A204.1 (cell line): ENCODE measurements at regions not wholly inside any gene's neighbourhood (a gene's known extent, or its start where the extent isn't known, plus 50 kb on each side); places are given as distances from the start of the nearest gene placed in this dataset.
"Not testable (repeated sequence)": the region's sequence is repeated elsewhere in the genome, so short reads cannot be mapped to it uniquely, and the experiment has no call there.

Experiments used
- FAIRE-seq: peaks from 2 replicates; lab custom pipeline; 2012; peaks lifted over from hg19 to GRCh38; lab: Jason Lieb, UNC

DNA sequence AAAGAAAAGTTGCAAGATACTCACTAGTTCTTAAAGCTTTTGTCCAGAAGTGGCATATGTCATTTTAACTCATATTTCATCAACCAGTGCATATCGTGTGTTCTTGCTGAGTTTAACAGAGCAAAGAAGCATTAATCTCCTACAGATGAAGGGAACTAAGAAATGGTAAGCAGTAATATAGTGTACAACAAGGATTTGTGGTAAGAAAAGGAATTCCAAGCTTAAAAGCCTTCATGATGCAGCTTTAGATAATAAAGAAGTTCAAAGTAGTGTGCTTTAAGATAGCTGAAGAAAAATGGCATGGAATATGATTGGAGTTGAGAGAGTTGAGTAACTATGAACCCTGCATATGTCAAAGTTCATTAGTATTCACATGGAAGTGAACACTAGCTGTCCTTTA, 649.8 kb upstream of the FSHR start:
- FAIRE-seq = no peak

DNA sequence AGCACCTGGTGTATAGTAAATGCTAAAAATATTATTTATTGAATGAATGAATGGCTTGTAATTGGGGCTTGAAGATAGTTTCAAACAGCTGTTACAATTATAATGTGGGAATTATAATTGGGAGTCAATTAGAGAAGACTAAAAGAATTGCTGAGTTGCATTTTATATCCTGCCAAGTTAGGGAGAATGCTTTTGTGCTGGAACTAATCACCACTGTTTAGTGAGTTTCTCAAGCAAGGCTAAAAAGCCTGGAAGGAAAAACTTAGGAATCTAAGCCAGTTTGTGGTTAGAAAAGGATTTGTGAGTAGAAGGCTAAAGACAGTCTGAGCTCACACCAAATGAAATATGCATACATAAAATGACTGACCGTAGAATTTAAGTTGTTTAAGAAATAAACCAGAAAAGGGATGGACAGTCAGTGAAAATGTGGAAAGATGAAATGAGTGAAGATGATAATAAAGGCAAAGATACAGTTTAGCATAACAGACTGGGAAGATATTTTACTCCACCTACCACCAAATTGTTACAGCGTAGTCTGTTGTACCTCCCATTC, 647.7 kb upstream of the FSHR start:
- FAIRE-seq = no peak

DNA sequence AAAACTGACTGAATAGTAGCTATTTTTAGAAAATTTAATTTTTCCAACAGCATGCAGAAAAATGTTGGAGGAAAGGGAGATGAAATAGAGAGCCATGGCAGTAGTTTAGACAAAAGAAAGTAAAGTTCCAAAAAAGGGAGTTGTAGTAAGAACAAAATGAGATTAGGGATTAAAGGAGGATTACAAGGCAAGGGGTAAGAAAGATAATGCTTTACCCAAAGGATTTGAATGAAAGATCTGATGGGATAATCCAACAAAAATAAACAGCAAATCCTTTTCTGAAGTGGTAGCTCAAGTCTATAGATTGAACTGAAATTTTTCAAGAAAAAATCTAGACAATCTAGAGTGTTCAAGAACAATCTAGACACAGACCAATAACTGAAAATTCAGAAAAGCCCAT, 644.3 kb upstream of the FSHR start:
- no peak for FAIRE-seq

DNA sequence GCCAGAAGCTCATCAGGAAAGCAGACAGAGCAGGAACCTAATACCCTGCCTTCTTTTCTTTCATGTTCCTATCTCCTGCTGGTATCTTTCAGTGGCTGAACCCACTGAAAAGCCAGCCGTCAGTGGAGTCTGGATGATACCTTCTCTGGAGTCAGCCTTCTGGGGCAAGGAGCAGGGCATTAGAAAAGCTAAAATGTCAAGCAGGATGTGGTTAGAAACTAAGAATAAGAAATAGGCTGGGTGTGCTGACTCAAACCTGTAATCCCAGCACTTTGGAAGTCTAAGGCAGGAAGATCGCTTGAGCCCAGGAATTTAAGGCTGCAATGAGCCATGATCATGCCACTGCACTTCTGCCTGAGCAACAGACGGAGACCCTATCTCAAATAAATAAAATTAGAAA, 642.0 kb upstream of the FSHR start:
- FAIRE-seq = no peak

DNA sequence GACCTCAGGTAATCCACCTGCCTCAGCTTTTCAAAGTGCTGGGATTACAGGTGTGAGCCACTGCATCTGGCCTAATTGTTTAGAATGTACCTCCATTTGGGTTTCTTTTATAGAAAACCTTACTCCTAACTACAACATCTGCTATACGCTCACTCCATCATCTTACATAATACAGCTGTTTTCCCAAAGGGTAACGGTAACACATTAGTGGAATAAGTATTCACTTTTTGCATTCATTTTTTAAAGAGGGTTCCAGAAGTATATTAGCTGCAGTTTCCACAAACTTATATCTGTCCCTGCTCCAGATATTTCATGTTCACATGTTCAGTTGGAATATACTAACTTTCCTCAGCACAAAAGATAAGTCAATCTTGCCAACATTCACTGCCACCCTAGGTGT, 640.1 kb upstream of the FSHR start:
- FAIRE-seq = no peak

DNA sequence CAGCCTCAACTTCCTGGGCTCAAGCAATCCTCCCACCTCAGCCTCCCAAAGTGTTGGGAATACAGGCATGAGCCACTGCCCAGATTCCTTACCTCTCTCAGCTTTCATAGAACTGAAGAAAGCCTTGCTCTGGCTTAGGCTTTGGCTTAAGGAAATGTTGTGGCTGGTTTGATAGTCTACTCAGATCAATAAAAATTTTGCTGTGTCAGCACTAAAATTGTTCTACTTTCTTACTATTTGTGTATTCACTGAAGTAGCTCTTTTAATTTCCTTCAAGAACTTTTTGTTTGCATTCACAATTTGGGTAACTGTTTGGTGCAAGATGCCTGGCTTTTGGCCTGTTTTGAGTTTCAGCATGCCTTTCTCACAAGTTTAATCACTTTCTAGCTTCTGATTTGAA, 634.0 kb upstream of the FSHR start:
- FAIRE-seq = no peak

DNA sequence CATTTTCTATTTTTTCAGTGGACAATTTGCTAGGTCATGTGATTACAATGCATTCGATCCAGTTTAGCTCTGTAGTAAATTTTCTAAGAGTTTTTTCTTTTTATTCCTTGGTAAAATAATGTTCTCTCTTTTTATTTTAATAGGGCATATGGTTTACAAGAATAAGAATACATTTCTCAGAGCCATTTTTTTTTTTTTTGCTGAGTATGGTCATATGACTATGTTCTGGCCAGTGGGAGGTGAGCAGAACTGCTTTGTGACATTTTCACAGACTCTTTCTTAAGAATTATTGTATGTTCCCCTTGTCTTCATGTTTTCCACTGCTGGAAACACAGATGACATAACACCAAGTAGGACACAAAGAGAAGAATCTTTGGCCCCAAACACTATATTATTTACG, 626.6 kb upstream of the FSHR start:
- FAIRE-seq = no peak

DNA sequence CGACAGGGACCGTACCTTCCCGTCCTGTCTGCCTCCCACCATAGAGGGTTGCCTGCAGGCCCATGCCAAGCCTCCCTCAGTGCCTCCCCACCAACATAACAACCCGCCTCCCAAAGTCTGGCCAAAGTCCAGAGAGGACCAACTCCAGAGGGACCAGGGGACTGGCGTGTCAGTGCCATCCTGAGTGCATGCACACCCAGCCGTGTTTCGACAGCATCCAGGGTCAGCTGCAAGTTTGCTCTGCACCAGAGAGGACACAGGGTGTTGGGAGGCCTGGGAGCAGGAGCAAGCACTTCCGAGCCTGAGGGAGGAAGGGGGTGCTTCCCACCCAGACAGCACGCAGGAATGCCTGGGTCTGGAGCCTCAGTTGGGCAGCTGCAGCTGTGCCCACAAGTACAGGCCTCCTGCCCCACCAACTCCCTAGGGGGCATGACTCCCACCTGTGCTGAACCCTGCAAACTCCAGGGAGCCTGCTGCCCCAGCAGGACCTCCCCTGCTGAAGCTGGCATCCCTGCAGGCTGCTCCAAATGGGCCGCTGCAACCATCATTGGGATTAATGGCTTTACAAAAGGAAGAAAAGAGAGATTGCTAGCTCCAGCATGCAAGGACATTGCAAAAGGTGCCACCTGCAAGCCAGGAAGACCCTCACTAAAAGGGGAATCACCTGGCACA, 618.1 kb upstream of the FSHR start:
- FAIRE-seq = no peak

DNA sequence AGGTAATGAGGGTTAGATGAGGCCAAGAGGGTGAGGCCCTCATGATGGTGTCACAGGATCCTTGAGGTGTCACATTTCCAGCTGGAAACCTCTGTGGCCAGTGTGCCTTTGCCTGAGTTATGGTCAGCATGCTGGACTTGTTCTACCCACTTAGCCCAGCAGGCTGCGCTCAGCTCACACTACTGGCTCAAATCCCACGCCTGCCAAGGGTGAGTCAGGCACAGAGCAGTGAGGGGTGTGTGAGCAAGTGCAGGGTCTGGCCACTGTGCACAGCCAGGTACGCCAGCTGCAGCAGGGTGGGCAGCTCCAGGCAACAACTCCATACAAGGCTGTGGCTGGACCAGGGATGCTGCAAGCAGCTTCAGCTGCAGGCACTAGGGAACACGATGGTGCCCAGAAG, 616.6 kb upstream of the FSHR start:
- no peak for FAIRE-seq

DNA sequence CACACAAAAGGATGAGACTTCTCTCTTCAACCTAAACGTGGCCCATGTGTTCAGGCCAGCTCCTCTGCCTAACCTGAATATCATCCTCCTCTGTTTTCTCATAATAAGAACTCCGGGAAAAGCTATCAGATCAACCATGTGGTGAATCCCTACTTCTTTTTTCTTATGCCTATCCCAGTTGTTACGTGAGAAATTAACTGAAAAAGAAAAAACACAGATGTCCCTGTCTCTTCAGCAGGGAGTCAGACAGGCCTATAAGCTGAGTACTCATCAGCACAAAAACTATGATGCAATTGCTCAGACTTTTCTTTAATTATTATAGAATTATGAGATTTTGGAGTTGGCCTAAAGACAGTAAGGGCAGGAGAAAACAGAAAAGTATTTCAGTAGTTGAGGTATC, 613.0 kb upstream of the FSHR start:
- FAIRE-seq = no peak

DNA sequence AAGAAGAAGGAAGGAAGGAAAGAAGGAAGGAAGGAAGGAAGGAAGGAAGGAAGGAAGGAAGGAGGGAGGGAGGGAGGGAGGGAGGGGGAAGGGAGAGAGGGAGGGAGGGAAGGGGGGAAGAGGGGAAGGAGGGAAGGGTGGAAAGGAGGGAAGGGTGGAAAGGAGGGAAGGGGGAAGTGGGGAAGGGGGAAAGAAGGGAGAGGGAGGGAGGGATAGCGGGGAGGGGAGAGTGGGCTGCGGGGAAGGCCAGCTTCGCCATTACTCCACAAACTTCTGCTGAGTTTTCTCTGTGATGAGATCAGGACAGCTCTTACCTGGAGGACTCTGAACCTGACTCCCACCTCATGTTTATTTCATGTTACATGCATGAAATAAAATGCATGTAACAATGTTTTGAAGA, 601.5 kb upstream of the FSHR start:
- FAIRE-seq = no peak

DNA sequence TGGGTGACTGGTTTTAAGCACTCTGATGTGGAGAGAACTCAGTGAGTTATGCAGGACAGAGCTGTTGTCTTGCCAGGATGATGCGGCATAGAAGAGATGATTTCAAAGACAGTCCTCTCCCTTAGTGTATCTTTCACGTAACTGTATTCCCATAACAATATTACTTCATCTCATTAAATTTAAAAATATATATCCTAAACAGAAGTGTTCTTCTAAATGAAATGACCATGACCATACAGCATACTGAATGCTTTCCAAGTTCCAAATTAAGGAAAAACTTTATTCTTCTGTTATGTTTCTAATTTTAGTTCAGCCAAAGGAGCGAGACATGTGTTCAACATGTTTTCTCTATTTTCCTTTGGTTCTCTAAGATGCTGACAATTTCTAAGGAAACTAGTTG, 600.1 kb upstream of the FSHR start:
- no peak for FAIRE-seq

DNA sequence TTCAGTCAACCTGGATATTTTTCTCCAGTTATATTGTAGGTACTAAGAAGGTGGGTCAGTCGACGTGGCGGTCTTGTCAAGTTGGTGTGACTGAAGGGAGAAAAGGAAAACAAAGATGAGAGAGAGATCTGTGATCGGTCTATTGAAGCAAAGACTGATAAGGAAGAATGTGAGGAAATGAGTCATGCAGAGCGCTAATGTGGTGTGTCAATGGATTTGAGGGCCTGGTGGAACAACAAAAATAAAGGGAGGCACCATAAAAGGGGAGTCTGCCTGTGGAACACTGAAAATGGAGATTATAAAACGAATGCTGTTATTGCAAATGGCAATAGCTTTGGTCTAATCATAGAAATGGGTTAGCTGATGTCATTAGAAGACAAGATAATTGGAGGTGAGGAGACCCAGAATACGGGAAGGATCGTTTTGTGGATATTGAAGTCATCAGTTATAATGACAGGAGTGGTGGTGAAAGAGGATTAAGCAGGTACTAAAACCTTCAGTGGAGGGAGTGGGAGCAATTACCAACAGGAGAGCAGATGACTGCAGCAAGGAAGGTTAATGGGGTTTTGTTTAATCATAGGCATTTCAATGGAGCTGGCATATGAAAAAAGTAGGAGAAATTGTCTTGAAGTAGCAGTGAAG, 599.1 kb upstream of the FSHR start:
- no peak for FAIRE-seq

DNA sequence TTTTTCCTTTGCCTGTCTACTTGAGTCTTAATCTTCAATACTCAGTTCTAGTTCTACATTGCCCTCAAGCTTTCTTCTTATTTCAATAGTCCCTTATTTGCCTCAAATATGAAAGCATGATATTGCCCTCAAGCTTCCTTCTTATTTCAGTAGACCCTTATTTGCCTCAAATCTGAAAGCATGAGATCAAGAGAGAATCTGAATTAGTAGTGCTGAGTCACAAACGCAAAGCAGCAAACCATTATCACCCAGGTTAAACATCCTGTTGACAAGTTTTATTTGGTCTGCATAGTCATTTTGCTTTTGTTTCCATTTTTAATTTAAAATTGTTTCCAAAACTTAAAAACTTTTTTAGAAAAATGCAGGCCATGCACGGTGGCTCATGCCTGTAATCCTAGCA, 583.3 kb upstream of the FSHR start:
- no peak for FAIRE-seq

DNA sequence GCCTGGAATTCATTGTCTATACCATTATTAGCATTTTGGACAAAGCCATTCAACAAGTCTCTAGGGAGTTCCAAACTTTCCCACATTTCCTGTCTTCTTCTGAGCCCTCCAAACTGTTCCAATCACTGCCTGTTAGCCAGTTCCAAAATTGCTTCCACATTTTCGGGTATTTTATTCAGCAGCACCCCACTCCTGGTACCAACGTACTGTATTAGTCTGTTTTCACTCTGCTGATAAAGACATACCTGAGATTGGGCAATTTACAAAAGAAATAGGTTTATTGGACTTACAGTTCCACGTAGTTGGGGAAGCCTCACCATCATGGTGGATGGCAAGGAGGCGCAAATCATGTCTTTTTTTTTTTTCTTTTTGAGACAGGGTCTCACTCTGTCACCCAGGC, 578.6 kb upstream of the FSHR start:
- FAIRE-seq = not testable (repeated sequence)

DNA sequence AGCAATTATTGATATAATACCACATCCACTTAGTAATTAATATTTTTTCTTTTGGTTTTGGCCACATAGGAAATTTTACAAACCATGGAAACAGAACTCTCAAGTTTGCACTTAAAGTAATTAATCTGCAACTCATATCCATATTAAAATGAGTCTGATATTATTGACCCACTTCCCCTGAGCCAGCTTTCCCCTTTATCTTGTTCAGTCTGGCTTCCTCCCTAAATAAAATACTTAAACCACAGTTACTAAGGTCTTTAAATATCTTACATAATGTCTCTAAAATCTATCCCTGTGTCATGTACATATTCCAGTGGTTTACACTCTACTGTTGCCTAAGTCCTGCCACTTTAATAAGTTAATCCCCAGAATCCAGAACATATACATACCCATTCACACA, 564.9 kb upstream of the FSHR start:
- FAIRE-seq = no peak

DNA sequence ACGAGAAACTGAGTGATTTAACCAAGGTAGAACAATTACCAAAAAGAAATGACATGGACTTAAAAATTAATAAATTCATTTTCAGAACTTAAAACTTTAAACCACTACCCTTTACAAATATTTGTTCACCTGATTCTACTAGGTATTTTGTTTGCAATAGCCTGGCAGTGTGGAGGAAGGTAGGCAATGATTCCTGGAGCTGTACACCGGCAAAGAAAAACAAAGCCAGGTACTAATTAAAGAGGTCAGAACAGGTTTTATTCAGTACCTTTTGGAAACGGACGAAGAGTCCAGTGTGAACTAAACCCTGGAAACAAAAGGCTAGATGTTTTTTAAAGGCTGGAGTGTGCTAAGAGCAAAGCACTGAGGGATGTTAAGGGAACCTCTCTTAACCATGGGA, 561.3 kb upstream of the FSHR start:
- no peak for FAIRE-seq

DNA sequence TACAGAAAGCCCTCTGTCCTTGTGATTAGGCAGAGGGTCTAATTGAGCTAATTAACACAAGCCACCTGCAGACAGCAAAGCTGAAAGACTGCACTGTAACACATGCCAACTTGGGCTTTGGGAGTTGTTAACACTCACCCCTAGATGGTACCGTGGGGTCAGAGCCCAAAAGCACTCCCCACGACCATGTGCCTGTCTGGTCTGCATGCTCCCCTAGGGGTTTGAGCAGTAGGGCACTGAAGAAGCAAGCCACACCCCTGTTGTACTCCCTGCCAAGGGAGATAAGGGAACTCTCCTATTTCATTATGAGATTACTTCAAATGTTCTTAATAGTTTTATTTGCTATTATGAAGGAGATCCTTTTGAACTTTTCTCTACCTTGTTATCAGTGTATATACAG, 560.1 kb upstream of the FSHR start:
- FAIRE-seq = no peak

DNA sequence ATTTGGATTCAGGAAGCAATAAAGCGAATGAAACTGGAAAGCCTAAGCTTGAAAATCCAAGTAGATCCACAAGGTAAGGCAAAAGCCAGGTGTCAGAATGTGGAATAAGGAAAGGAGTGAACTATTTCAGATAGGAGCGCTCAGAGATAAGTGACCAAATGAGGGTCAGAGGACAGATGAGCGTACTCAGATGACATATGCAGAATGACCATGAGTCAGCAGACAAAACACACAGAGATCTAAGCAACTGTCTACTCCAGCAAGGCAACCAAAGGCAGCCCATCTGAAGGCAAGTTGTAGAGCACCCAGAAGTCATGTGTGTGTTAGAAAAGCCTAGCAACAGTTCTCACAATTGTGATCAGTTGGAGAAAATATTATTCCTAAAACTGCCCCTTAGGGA, 548.4 kb upstream of the FSHR start:
- FAIRE-seq = no peak

DNA sequence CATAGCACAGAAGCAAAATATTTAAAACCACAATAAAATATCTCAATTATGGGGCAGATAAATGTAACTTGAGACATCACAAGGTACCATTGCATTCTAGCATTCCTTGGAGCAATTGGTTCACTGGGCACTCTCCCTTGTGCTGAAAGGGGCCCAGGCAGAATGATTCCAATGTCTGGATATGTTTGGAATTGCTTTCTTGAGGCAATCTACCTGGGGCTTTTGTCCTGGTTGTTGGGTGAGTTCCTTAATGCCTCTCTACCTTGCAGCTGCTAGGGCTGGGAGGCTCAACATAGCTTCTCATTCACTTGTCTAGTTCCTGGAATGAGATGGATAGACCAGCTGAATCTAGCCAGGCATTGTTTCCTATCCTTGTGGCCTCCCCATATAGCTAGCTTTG, 539.6 kb upstream of the FSHR start:
- FAIRE-seq = no peak

DNA sequence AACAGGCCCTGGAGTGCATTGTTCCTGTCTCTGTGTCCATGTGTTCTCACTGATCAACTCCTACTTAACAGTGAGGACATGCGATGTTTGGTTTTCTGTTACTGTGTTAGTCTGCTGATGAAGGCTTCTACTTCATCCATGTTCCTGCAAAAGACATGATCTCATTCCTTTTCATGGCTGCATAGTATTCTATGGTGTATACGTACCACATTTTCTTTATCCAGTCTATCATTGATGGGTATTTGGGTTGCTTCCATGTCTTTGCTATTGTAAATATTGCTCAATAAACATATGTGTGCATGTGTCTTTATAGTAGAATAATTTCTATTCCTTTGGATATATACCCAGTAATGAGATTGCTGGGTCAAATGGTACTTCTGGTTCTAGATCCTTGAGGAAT, 537.7 kb upstream of the FSHR start:
- not testable (repeated sequence) for FAIRE-seq

DNA sequence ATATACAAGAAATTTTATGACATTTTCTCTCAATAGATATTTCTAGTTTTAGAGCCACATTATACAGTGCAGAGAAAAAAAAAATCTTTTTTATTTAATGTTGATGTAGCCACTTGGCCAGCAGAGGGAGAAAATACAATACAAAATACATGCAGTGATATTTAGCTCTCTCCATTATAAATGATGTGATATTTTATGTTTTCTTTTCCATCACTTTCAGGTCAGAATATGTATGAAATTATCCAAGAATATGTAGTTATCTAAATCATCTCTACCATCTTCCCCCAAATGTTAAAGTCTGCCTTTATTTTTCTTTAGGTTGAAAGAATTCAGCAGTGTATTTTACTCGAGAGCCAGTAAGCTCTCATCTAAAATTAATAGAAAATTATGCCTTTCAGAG, 533.6 kb upstream of the FSHR start:
- peak; percentile 74 for FAIRE-seq

DNA sequence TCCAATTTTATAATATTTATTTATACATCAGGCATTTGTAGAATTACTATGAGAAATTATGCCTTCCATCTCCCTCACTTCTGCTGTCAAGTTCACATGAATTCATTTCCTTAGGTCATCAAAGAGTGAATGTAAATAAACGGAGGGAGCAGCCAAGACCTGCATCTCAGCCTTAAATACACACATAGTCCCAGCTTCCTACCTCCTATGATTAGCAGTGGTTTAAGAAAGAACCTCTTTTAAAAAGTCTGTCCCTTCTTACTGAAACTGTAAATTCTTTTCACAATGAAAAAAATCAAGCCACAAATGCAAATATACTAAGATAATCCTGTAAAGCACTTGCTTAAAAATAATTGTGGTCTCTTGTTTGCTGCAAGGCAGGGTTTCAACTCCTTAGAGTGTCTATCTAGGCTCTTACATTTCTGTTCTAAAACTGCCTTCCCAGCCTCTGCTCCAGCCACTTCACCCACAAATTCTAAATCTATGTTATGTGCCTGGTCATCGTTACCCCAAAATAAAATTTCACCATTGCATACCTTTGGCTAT, 532.7 kb upstream of the FSHR start:
- no peak for FAIRE-seq

DNA sequence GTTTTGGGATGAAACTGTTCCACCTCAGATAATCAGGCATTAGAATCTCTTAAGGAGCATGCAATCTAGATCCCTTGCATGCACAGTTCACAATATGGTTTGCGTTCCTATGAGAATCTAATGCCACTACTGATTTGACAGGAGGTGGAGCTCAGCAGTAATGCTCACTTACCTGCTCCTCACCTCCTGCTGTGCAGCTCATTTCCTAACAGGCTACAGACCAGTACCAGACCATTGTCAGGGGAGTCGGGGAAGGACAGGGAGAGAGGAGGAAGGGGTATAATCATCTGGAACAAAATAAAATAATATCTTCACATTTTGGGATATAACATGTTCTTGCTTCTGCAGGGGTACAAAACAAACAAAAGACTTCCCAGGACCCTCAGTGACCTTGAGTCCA, 532.0 kb upstream of the FSHR start:
- FAIRE-seq = no peak
